SK-N-SH (cell line): ENCODE measurements at regions not wholly inside any gene's neighbourhood (a gene's known extent, or its start where the extent isn't known, plus 50 kb on each side); places are given as distances from the start of the nearest gene placed in this dataset.
A peak's percentile ranks its signal among the peaks of the same experiment; 100 is the strongest.

Experiments used
- CTCF ChIA-PET: fragments of 300-600, 350-600 bp; formaldehyde crosslinking; extraction: SDS; loops from one replicate; lab custom pipeline; 2021; lab: Yijun Ruan, JAX
- POLR2A ChIA-PET: fragments of 350-600 bp; sonication (Branson Sonifier 250); formaldehyde crosslinking; extraction: SDS; loops from one replicate; lab custom pipeline; 2020; ENCODE audit warnings: antibody characterized with exemption, inconsistent platforms; lab: Yijun Ruan, JAX
- DNase-seq: peaks from one replicate; pipeline ENCODE4 v3.0.0; 2012
- H2AFZ ChIP-seq: fragments of 200-600 bp; sonication (generic); 2 replicates; pipeline ENCODE4 v1.8.1; 2016; ENCODE audit warnings: antibody characterized with exemption, mild to moderate bottlenecking, low read depth
- H3F3A ChIP-seq: fragments of 200-600 bp; sonication (generic); replicated peaks from 2 replicates; pipeline ENCODE3; 2016; ENCODE audit warnings: antibody characterized with exemption, mild to moderate bottlenecking; ENCODE audit not compliant: insufficient read depth
- H3K27ac ChIP-seq, 2 experiments: fragments of 200-500 bp in 1 of 2; fragments of 200-600 bp in 1 of 2; sonication (Bioruptor generic) in 1 of 2; sonication (generic), shearing (Covaris generic) in 1 of 2; 2 replicates each; pipeline versions ENCODE4 v1.5.1 to v1.6.1; 2014 to 2016; ENCODE audit warnings: low read depth in 2 of 2, inconsistent platforms in 1 of 2, low read length in 1 of 2, mild to moderate bottlenecking in 1 of 2, mixed read lengths in 1 of 2
- H3K27me3 ChIP-seq: fragments of 200-600 bp; sonication (generic), shearing (Covaris generic); 2 replicates; pipeline ENCODE4 v1.6.1; 2016; ENCODE audit warnings: mixed run types; ENCODE audit not compliant: insufficient read depth
- H3K36me3 ChIP-seq, 2 experiments: fragments of 200-500 bp in 1 of 2; fragments of 200-600 bp in 1 of 2; sonication (Bioruptor generic) in 1 of 2; sonication (generic) in 1 of 2; replicated peaks in 1 of 2; 2 replicates each; pipeline versions ENCODE3 to v1.5.1; 2014 to 2016; ENCODE audit warnings: low read length in 1 of 2, mild to moderate bottlenecking in 1 of 2; ENCODE audit not compliant: insufficient read depth in 2 of 2, control insufficient read depth in 1 of 2
- H3K4me1 ChIP-seq, 2 experiments: fragments of 200-500 bp in 1 of 2; fragments of 200-600 bp in 1 of 2; sonication (Bioruptor generic) in 1 of 2; sonication (generic), shearing (Covaris generic) in 1 of 2; 2 replicates each; pipeline versions ENCODE4 v1.5.1 to v1.6.1; 2014 to 2016; ENCODE audit warnings: low read depth in 1 of 2, low read length in 1 of 2, mixed run types in 1 of 2; ENCODE audit not compliant: insufficient read depth in 2 of 2, control insufficient read depth in 1 of 2
- H3K4me2 ChIP-seq: fragments of 200-600 bp; sonication (generic), shearing (Covaris generic); 2 replicates; pipeline ENCODE4 v1.6.1; 2017; ENCODE audit warnings: mixed run types
- H3K4me3 ChIP-seq, 2 experiments: fragments of 200-500 bp in 1 of 2; fragments of 200-600 bp in 1 of 2; sonication (Bioruptor generic) in 1 of 2; sonication (generic), shearing (Covaris generic) in 1 of 2; 2 replicates each; pipeline versions ENCODE4 v1.5.1 to v1.8.1; 2014 to 2016; ENCODE audit warnings: low read depth in 2 of 2, inconsistent platforms in 1 of 2, low read length in 1 of 2, mild to moderate bottlenecking in 1 of 2, mixed read lengths in 1 of 2, moderate library complexity in 1 of 2
- H3K79me2 ChIP-seq: fragments of 200-600 bp; sonication (generic); 2 replicates; pipeline ENCODE4 v1.8.1; 2017; ENCODE audit warnings: mild to moderate bottlenecking; ENCODE audit not compliant: insufficient read depth
- H3K9ac ChIP-seq: fragments of 200-600 bp; sonication (generic); 2 replicates; pipeline ENCODE4 v1.6.1; 2017; ENCODE audit warnings: mixed run types
- H3K9me2 ChIP-seq: fragments of 200-600 bp; sonication (generic); 2 replicates; pipeline ENCODE4 v1.6.1; 2017; ENCODE audit warnings: mixed run types
- H3K9me3 ChIP-seq: fragments of 200-600 bp; sonication (generic); 2 replicates; pipeline ENCODE4 v1.6.1; 2017; ENCODE audit warnings: mixed run types, mild to moderate bottlenecking, moderate library complexity
- H4K20me1 ChIP-seq: fragments of 200-600 bp; sonication (generic); 2 replicates; pipeline ENCODE4 v1.6.1; 2017; ENCODE audit warnings: mild to moderate bottlenecking, mixed run types; ENCODE audit not compliant: insufficient read depth
- CHD2 ChIP-seq: fragments of 150-350 bp; IDR thresholded peaks from 2 replicates; pipeline ENCODE4 v1.6.1; 2018; ENCODE audit warnings: low read length; ENCODE audit not compliant: partially characterized antibody
- ELF1 ChIP-seq: IDR thresholded peaks from 2 replicates; pipeline ENCODE4 v1.4.0; 2012
- EP300 ChIP-seq, 2 experiments: IDR thresholded peaks; 2 replicates each; pipeline versions ENCODE4 v1.4.0 to v1.6.1; 2012; ENCODE audit warnings: borderline replicate concordance in 1 of 2, low read depth in 1 of 2, low read length in 1 of 2
- EZH2phosphoT487 ChIP-seq: fragments of 200-600 bp; sonication (generic); IDR thresholded peaks from 2 replicates; pipeline ENCODE4 v1.6.1; 2017; ENCODE audit warnings: low read depth, mixed run types, mild to moderate bottlenecking, antibody characterized with exemption, moderate library complexity, borderline replicate concordance
- FOSL2 ChIP-seq: IDR thresholded peaks from 2 replicates; pipeline ENCODE4 v1.4.0; 2012; ENCODE audit warnings: low read depth, mild to moderate bottlenecking, moderate library complexity, borderline replicate concordance
- FOXJ3 ChIP-seq: sonication (generic); formaldehyde crosslinking; IDR thresholded peaks from 2 replicates; pipeline ENCODE4 v1.5.1; 2020; ENCODE audit warnings: mild to moderate bottlenecking, missing genetic modification reagents
- FOXM1 ChIP-seq: IDR thresholded peaks from 2 replicates; pipeline ENCODE4 v1.4.0; 2012; ENCODE audit warnings: low read depth, mild to moderate bottlenecking
- GABPA ChIP-seq: IDR thresholded peaks from 2 replicates; pipeline ENCODE4 v1.4.0; 2012; ENCODE audit warnings: low read depth, mild to moderate bottlenecking
- JUND ChIP-seq: IDR thresholded peaks from 2 replicates; pipeline ENCODE4 v1.4.0; 2012
- MAX ChIP-seq: IDR thresholded peaks from 2 replicates; pipeline ENCODE4 v1.4.0; 2012; ENCODE audit warnings: low read depth
- NRF1 ChIP-seq: IDR thresholded peaks from 2 replicates; pipeline ENCODE4 v1.6.1; 2012; ENCODE audit warnings: low read depth, mild to moderate bottlenecking, low read length
- POLR2AphosphoS5 ChIP-seq: IDR thresholded peaks from 2 replicates; pipeline ENCODE4 v1.6.1; 2012; ENCODE audit warnings: low read depth, low read length
- RAD21 ChIP-seq: IDR thresholded peaks from 2 replicates; pipeline ENCODE4 v1.6.1; 2012; ENCODE audit warnings: mild to moderate bottlenecking, low read length
- RCOR1 ChIP-seq: fragments of 150-350 bp; IDR thresholded peaks from 2 replicates; pipeline ENCODE4 v1.6.1; 2017; ENCODE audit warnings: antibody characterized with exemption, low read length
- REST ChIP-seq: IDR thresholded peaks from 2 replicates; pipeline ENCODE4 v1.6.1; 2012; ENCODE audit warnings: mild to moderate bottlenecking, low read depth, low read length, moderate library complexity
- RFX5 ChIP-seq: IDR thresholded peaks from 2 replicates; pipeline ENCODE4 v1.6.1; 2012; ENCODE audit warnings: mild to moderate bottlenecking, improper control_type of control experiment, low read length
- SIN3A ChIP-seq: IDR thresholded peaks from 2 replicates; pipeline ENCODE4 v1.6.1; 2012; ENCODE audit warnings: low read depth, mild to moderate bottlenecking, low read length, moderate library complexity, borderline replicate concordance
- SMC3 ChIP-seq: IDR thresholded peaks from 2 replicates; pipeline ENCODE4 v1.6.1; 2012; ENCODE audit warnings: low read depth, low read length, improper control_type of control experiment
- TAF1 ChIP-seq: IDR thresholded peaks from 2 replicates; pipeline ENCODE4 v1.6.1; 2012; ENCODE audit warnings: low read depth, mild to moderate bottlenecking, low read length, moderate library complexity, borderline replicate concordance
- TCF12 ChIP-seq: IDR thresholded peaks from 2 replicates; pipeline ENCODE4 v1.4.0; 2012
- TEAD4 ChIP-seq: IDR thresholded peaks from 2 replicates; pipeline ENCODE4 v1.4.0; 2012; ENCODE audit warnings: mild to moderate bottlenecking, borderline replicate concordance; ENCODE audit not compliant: insufficient read depth
- USF1 ChIP-seq: IDR thresholded peaks from 2 replicates; pipeline ENCODE4 v1.4.0; 2012; ENCODE audit warnings: low read depth, borderline replicate concordance
- YY1 ChIP-seq: IDR thresholded peaks from 2 replicates; pipeline ENCODE4 v1.4.0; 2012; ENCODE audit warnings: low read depth, mild to moderate bottlenecking
- ZBTB33 ChIP-seq: IDR thresholded peaks from 2 replicates; pipeline ENCODE4 v1.4.0; 2012; ENCODE audit warnings: low read depth, borderline replicate concordance
- WGBS: methylation state at CpG from one replicate; pipeline ENCODE4 v1.1.6; 2017; ENCODE audit warnings: low lambda C conversion rate; 5-methylcytosine and 5-hydroxymethylcytosine counted together
- TF ChIP-seq, protein P1 (sequence below): fragments of 200-600 bp; sonication (generic); IDR thresholded peaks from 2 replicates; pipeline ENCODE4 v1.6.1; 2017; ENCODE audit warnings: antibody characterized with exemption, mild to moderate bottlenecking, moderate library complexity
- TF ChIP-seq, protein P2 (sequence below): fragments of 150-350 bp; IDR thresholded peaks from 2 replicates; pipeline ENCODE4 v1.6.1; 2017; ENCODE audit warnings: antibody characterized with exemption, low read length, low read depth, borderline replicate concordance

DNA sequence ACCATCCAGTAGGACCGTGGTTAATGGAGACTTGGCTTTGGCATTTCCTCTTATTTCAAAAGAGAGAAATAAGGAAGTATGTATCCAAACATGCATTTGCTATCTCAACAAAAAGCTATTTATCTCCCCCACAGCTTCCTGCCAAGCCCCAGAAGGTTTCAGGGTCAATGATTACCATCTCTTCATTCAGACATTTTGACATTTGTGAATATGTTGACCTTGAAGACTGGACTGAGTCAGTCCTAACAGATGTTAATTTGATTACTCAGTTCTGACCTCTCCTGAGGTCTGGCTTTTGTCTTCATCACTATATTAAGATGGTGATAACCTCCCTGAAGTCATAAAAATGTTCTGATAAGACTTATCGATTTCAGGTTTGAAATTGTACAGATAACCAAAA lies 479.4 kb downstream of the AGTPBP1 start:
- Histone ChIP-seq H3K27ac (peak overlapping the region; percentile 43 to 53; a peak in 2 of 4 replicates), H3K9me3 (no peaks in the 10 kb centered on the region), H3K4me2 (0 out of 2 replicates have a peak overlapping the region, but pooled peaks have one; percentile 16), H2AFZ (no peak overlapping the region), H4K20me1 (no peaks in the 10 kb centered on the region), H3K9me2 (no peaks in the 10 kb centered on the region), H3K4me1 (peaks cover 0 to 5% of the 10 kb centered on the region in 2 experiments; a peak in 2 of 4 replicates), H3K36me3 (no peaks in the 10 kb centered on the region), H3K4me3 (no peak overlapping the region), H3F3A (peaks cover 6% of the 10 kb centered on the region), H3K79me2 (no peaks in the 10 kb centered on the region), H3K27me3 (no peaks in the 10 kb centered on the region), H3K9ac (no peak overlapping the region)
- CTCF ChIA-PET = interaction anchor here (0.5 to 4.3 kb wide), 11 partner anchors 12 to 865 kb away, joined by 3 to 24 read pairs (median 4); no protein-coding TSS in a partner anchor
- DNase-seq = peak; percentile 51
- 1% methylated on average over 2 of the region's 2 CpGs for WGBS
- POLR2A ChIA-PET = no interaction called here
- no peak for TF ChIP-seq MAX
- TF ChIP-seq, protein P1, sequence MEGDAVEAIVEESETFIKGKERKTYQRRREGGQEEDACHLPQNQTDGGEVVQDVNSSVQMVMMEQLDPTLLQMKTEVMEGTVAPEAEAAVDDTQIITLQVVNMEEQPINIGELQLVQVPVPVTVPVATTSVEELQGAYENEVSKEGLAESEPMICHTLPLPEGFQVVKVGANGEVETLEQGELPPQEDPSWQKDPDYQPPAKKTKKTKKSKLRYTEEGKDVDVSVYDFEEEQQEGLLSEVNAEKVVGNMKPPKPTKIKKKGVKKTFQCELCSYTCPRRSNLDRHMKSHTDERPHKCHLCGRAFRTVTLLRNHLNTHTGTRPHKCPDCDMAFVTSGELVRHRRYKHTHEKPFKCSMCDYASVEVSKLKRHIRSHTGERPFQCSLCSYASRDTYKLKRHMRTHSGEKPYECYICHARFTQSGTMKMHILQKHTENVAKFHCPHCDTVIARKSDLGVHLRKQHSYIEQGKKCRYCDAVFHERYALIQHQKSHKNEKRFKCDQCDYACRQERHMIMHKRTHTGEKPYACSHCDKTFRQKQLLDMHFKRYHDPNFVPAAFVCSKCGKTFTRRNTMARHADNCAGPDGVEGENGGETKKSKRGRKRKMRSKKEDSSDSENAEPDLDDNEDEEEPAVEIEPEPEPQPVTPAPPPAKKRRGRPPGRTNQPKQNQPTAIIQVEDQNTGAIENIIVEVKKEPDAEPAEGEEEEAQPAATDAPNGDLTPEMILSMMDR = no peak
- no peak for TF ChIP-seq USF1
- TF ChIP-seq TCF12 = peak; percentile 95
- peak; percentile 52 to 98 for TF ChIP-seq EP300 (IDR thresholded peaks at IDR 0.05; ENCODE audit: borderline replicate concordance in 1 of 2, low read depth in 1 of 2, low read length in 1 of 2)
- TF ChIP-seq, protein P2, sequence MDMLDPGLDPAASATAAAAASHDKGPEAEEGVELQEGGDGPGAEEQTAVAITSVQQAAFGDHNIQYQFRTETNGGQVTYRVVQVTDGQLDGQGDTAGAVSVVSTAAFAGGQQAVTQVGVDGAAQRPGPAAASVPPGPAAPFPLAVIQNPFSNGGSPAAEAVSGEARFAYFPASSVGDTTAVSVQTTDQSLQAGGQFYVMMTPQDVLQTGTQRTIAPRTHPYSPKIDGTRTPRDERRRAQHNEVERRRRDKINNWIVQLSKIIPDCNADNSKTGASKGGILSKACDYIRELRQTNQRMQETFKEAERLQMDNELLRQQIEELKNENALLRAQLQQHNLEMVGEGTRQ = no peak
- TF ChIP-seq POLR2AphosphoS5 = peak; percentile 70; the same call in 1 of the 2 replicates
- TF ChIP-seq RFX5 = no peak
- no peak for TF ChIP-seq GABPA
- TF ChIP-seq YY1 = no peak
- TF ChIP-seq FOXJ3 (CRISPR knock-in tag) = peak; percentile 54; the same call in 1 of the 2 replicates
- no peak for TF ChIP-seq TAF1
- TF ChIP-seq SIN3A = no peak
- no peak for TF ChIP-seq EZH2phosphoT487
- no peak for TF ChIP-seq ZBTB33
- peak; percentile 92 for TF ChIP-seq RCOR1
- peak; percentile 60; the same call in 1 of the 2 replicates for TF ChIP-seq TEAD4
- TF ChIP-seq CHD2 = peak; percentile 42
- no peak for TF ChIP-seq NRF1
- TF ChIP-seq FOXM1 = peak; percentile 36; the same call in 1 of the 2 replicates
- peak; percentile 26; the same call in 1 of the 2 replicates for TF ChIP-seq RAD21
- TF ChIP-seq FOSL2 = no peak; the same call in 1 of the 2 replicates
- TF ChIP-seq JUND = peak; percentile 51; the same call in 1 of the 2 replicates
- no peak for TF ChIP-seq SMC3
- no peak for TF ChIP-seq REST
- no peak for TF ChIP-seq ELF1
